H1 (cell line): ENCODE measurements at regions not wholly inside any gene's neighbourhood (a gene's known extent, or its start where the extent isn't known, plus 50 kb on each side); places are given as distances from the start of the nearest gene placed in this dataset.

Source experiments
- CTCF ChIA-PET: fragments of 300-600 bp; sonication (Branson Sonifier 250); formaldehyde crosslinking; loops from one replicate; lab custom pipeline; 2021; ENCODE audit not compliant: partially characterized antibody; lab: Charles Lee
- POLR2A ChIA-PET: fragments of 300-600 bp; sonication (Branson Sonifier 250); formaldehyde crosslinking; loops from one replicate; lab custom pipeline; 2021; ENCODE audit warnings: inconsistent platforms; ENCODE audit not compliant: partially characterized antibody; lab: Charles Lee
- DNase-seq, 2 experiments: peaks; one replicate each; pipeline versions ENCODE4 v3.0.0 to v3.0.0-alpha.2; 2010 to 2022; ENCODE audit warnings: low spot score in 2 of 2, low read depth in 1 of 2, mixed read lengths in 1 of 2
- FAIRE-seq: peaks from 2 replicates; lab custom pipeline; 2011; peaks lifted over from hg19 to GRCh38; lab: Jason Lieb, UNC
- H2AFZ ChIP-seq: 2 replicates; pipeline ENCODE4 v1.8.1; 2012; ENCODE audit warnings: low read length, inconsistent platforms
- H2AK5ac ChIP-seq: 2 replicates; pipeline ENCODE4 v1.6.1; 2013; ENCODE audit warnings: low read depth, low read length
- H2BK120ac ChIP-seq: replicated peaks from 2 replicates; pipeline ENCODE3; 2013; ENCODE audit warnings: low read depth, low read length, inconsistent platforms
- H2BK12ac ChIP-seq: 2 replicates; pipeline ENCODE4 v1.6.1; 2013; ENCODE audit warnings: low read depth, low read length
- H2BK15ac ChIP-seq: 2 replicates; pipeline ENCODE4 v1.6.1; 2013; ENCODE audit warnings: low read length
- H2BK20ac ChIP-seq: 2 replicates; pipeline ENCODE4 v1.6.1; 2013; ENCODE audit warnings: low read length
- H2BK5ac ChIP-seq: 2 replicates; pipeline ENCODE4 v1.6.1; 2013; ENCODE audit warnings: low read depth, low read length
- H3K14ac ChIP-seq: 2 replicates; pipeline ENCODE4 v1.6.1; 2013; ENCODE audit warnings: inconsistent platforms; ENCODE audit not compliant: insufficient read length
- H3K18ac ChIP-seq: 2 replicates; pipeline ENCODE4 v1.6.1; 2013; ENCODE audit warnings: low read length; ENCODE audit errors: extremely low read depth
- H3K23ac ChIP-seq: 2 replicates; pipeline ENCODE4 v1.6.1; 2013; ENCODE audit warnings: inconsistent platforms; ENCODE audit not compliant: insufficient read length
- H3K23me2 ChIP-seq: 2 replicates; pipeline ENCODE4 v1.6.1; 2013; ENCODE audit warnings: low read depth, low read length
- H3K27ac ChIP-seq: 2 replicates; pipeline ENCODE4 v1.6.1; 2011; ENCODE audit warnings: low read depth, low read length, inconsistent platforms
- H3K27me3 ChIP-seq, 4 experiments: replicated peaks in 1 of 4; 1 replicate in 1 of 4; 2 replicates in 3 of 4; pipeline versions ENCODE4 v1.6.1 to v1.8.1; 2011 to 2013; ENCODE audit warnings: low read length in 3 of 4, mild to moderate bottlenecking in 3 of 4, inconsistent platforms in 2 of 4, mixed read lengths in 2 of 4, moderate library complexity in 1 of 4; ENCODE audit not compliant: control insufficient read depth in 3 of 4, insufficient read depth in 3 of 4; ENCODE audit errors: extremely low read depth in 1 of 4
- H3K36me3 ChIP-seq, 4 experiments: 2 replicates each; pipeline versions ENCODE4 v1.6.1 to v1.8.1; 2011 to 2013; ENCODE audit warnings: mild to moderate bottlenecking in 4 of 4, low read length in 3 of 4, moderate library complexity in 2 of 4, control low read depth in 1 of 4, inconsistent platforms in 1 of 4; ENCODE audit not compliant: insufficient read depth in 4 of 4, control insufficient read depth in 2 of 4
- H3K4ac ChIP-seq: replicated peaks from 2 replicates; pipeline ENCODE3; 2013; ENCODE audit warnings: low read length, low read depth, mixed read lengths, inconsistent platforms; ENCODE audit not compliant: insufficient read length
- H3K4me1 ChIP-seq, 4 experiments: replicated peaks in 1 of 4; 1 replicate in 1 of 4; 2 replicates in 3 of 4; pipeline versions ENCODE4 v1.6.1 to v1.8.1; 2011 to 2013; ENCODE audit warnings: low read length in 3 of 4, inconsistent platforms in 2 of 4, mixed read lengths in 1 of 4; ENCODE audit not compliant: insufficient read depth in 4 of 4, control insufficient read depth in 3 of 4
- H3K4me2 ChIP-seq, 2 experiments: 2 replicates each; pipeline versions ENCODE4 v1.6.1 to v1.8.1; 2011 to 2013; ENCODE audit warnings: low read depth in 2 of 2, low read length in 2 of 2, control low read depth in 1 of 2, inconsistent platforms in 1 of 2, mild to moderate bottlenecking in 1 of 2; ENCODE audit not compliant: insufficient read depth in 1 of 2
- H3K4me3 ChIP-seq, 4 experiments: fragments of 200-600, 300-600 bp in 1 of 4; sonication (generic), shearing (Covaris generic), sonication (Bioruptor Twin) in 1 of 4; 2 replicates each; pipeline versions ENCODE4 v1.5.1 to v1.8.1; 2011 to 2016; ENCODE audit warnings: low read length in 4 of 4, low read depth in 3 of 4, control low read depth in 2 of 4, inconsistent platforms in 2 of 4, mild to moderate bottlenecking in 2 of 4, mixed read lengths in 1 of 4, moderate library complexity in 1 of 4; ENCODE audit not compliant: insufficient read depth in 2 of 4; ENCODE audit errors: extremely low read depth in 1 of 4
- H3K56ac ChIP-seq: replicated peaks from 2 replicates; pipeline ENCODE3; 2013; ENCODE audit warnings: low read depth, mild to moderate bottlenecking, mixed read lengths, low read length, inconsistent platforms; ENCODE audit not compliant: insufficient read length
- H3K79me1 ChIP-seq: 2 replicates; pipeline ENCODE4 v1.6.1; 2013; ENCODE audit warnings: low read depth, low read length, control low read depth
- H3K79me2 ChIP-seq, 2 experiments: 2 replicates each; pipeline versions ENCODE4 v1.6.1 to v1.8.1; 2012 to 2013; ENCODE audit warnings: low read length in 2 of 2, mild to moderate bottlenecking in 2 of 2, inconsistent platforms in 1 of 2; ENCODE audit not compliant: insufficient read depth in 2 of 2, control insufficient read depth in 1 of 2
- H3K9ac ChIP-seq, 4 experiments: replicated peaks in 1 of 4; 1 replicate in 1 of 4; 2 replicates in 3 of 4; pipeline versions ENCODE4 v1.6.1 to v1.8.1; 2011 to 2013; ENCODE audit warnings: low read depth in 3 of 4, low read length in 3 of 4, control low read depth in 2 of 4, mild to moderate bottlenecking in 2 of 4, moderate library complexity in 2 of 4, inconsistent platforms in 1 of 4; ENCODE audit errors: extremely low read depth in 1 of 4
- H3K9me3 ChIP-seq, 2 experiments: 2 replicates each; pipeline versions ENCODE4 v1.6.1 to v1.8.1; 2012 to 2013; ENCODE audit warnings: mild to moderate bottlenecking in 2 of 2, moderate library complexity in 2 of 2, control low read depth in 1 of 2, inconsistent platforms in 1 of 2, low read depth in 1 of 2, low read length in 1 of 2, mixed read lengths in 1 of 2; ENCODE audit not compliant: insufficient read depth in 2 of 2
- H4K20me1 ChIP-seq, 2 experiments: replicated peaks in 1 of 2; 2 replicates each; pipeline versions ENCODE3 to v1.8.1; 2011 to 2013; ENCODE audit warnings: inconsistent platforms in 2 of 2, low read length in 2 of 2, mild to moderate bottlenecking in 1 of 2; ENCODE audit not compliant: insufficient read depth in 2 of 2, control insufficient read depth in 1 of 2
- H4K5ac ChIP-seq: 2 replicates; pipeline ENCODE4 v1.6.1; 2013; ENCODE audit warnings: low read length, low read depth, mixed read lengths, inconsistent platforms; ENCODE audit not compliant: insufficient read length
- H4K8ac ChIP-seq: 2 replicates; pipeline ENCODE4 v1.8.0; 2013; ENCODE audit warnings: mild to moderate bottlenecking, moderate library complexity, low read length, inconsistent platforms; ENCODE audit not compliant: insufficient read depth; ENCODE audit errors: extremely low read depth
- H4K91ac ChIP-seq: replicated peaks from 2 replicates; pipeline ENCODE3; 2013; ENCODE audit warnings: low read length, mixed read lengths, inconsistent platforms; ENCODE audit not compliant: insufficient read length
- CEBPB ChIP-seq: IDR thresholded peaks from 2 replicates; pipeline ENCODE4 v1.6.1; 2012; ENCODE audit warnings: low read depth, low read length
- FOSL1 ChIP-seq: IDR thresholded peaks from 2 replicates; pipeline ENCODE4 v1.6.1; 2011; ENCODE audit warnings: mild to moderate bottlenecking, low read depth, low read length, moderate library complexity; ENCODE audit not compliant: insufficient read depth
- KDM5A ChIP-seq: fragments of 200-600 bp; IDR thresholded peaks from 2 replicates; pipeline ENCODE4 v1.7.1; 2012; ENCODE audit warnings: mild to moderate bottlenecking, low read length, inconsistent platforms, mixed read lengths
- NANOG ChIP-seq: IDR thresholded peaks from 2 replicates; pipeline ENCODE4 v1.6.1; 2011; ENCODE audit warnings: low read length, low read depth, mild to moderate bottlenecking, inconsistent platforms; ENCODE audit not compliant: insufficient read depth, poor library complexity, severe bottlenecking
- PHF8 ChIP-seq: fragments of 200-600 bp; sonication (generic); conservative IDR thresholded peaks from 2 replicates; pipeline ENCODE4 v1.7.1; 2012; ENCODE audit warnings: low read depth, mild to moderate bottlenecking, inconsistent platforms, low read length, moderate library complexity
- POU5F1 ChIP-seq: IDR thresholded peaks from 2 replicates; pipeline ENCODE4 v1.6.1; 2011; ENCODE audit warnings: low read depth, mild to moderate bottlenecking, low read length, moderate library complexity
- RNF2 ChIP-seq: fragments of 200-900, 300-1000 bp; sonication (generic); IDR thresholded peaks from 2 replicates; pipeline ENCODE4 v1.7.1; 2016; ENCODE audit warnings: borderline replicate concordance, low read depth, mild to moderate bottlenecking, antibody characterized with exemption, low read length; ENCODE audit not compliant: poor library complexity, severe bottlenecking; ENCODE audit errors: missing control alignments
- RXRA ChIP-seq: IDR thresholded peaks from 2 replicates; pipeline ENCODE4 v1.6.1; 2011; ENCODE audit warnings: low read depth, mild to moderate bottlenecking, low read length, moderate library complexity; ENCODE audit not compliant: insufficient read depth
- SAP30 ChIP-seq: fragments of 300-600 bp; sonication (generic); IDR thresholded peaks from 2 replicates; pipeline ENCODE4 v1.7.1; 2012; ENCODE audit warnings: low read length, moderate library complexity, mild to moderate bottlenecking, inconsistent platforms; ENCODE audit not compliant: insufficient read depth, insufficient replicate concordance
- SP4 ChIP-seq: IDR thresholded peaks from 2 replicates; pipeline ENCODE4 v1.6.1; 2012; ENCODE audit warnings: low read length, inconsistent platforms
- TAF1 ChIP-seq: IDR thresholded peaks from 2 replicates; pipeline ENCODE4 v1.6.1; 2011; ENCODE audit warnings: mild to moderate bottlenecking, low read depth, low read length
- TAF7 ChIP-seq: optimal IDR thresholded peaks from 2 replicates; pipeline ENCODE3; 2011; ENCODE audit warnings: low read depth, mild to moderate bottlenecking, inconsistent platforms, low read length, moderate library complexity, borderline replicate concordance
- WGBS, 2 experiments: shearing (Covaris generic) in 1 of 2; methylation state at CpG; one replicate each; pipeline versions ENCODE4 v1.1.6 to v1.1.7; 2013 to 2015; ENCODE audit warnings: low lambda C conversion rate in 2 of 2, mixed read lengths in 2 of 2, inconsistent platforms in 1 of 2, low coverage in 1 of 2, missing lambda C conversion rate in 1 of 2; ENCODE audit not compliant: insufficient replicate concordance in 2 of 2, insufficient coverage in 1 of 2, insufficient read length in 1 of 2; ENCODE audit errors: extremely low coverage in 1 of 2, missing lambda C conversion rate in 1 of 2; 5-methylcytosine and 5-hydroxymethylcytosine counted together
- TF ChIP-seq, protein P1 (sequence below): IDR thresholded peaks from 2 replicates; pipeline ENCODE4 v1.6.1; 2012; ENCODE audit warnings: low read length, inconsistent platforms

DNA sequence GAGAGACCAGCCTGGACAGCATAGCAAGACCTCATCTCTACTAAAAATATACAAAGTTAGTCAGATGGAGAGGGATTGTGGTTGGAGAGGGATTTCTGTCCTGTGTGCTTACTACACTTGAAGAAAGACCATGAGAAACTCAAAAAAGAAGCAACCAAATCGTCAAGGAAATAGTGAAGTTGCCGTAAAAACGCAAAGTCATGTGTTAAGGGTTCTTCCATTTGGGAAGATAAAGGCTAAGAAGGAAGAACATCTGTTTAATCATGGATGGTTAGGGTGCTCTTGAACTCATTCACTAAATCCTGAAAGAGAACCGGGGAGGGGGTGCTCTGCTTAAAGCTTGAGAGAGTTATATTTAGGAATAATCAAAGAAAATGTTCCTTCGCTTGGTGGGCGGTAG, 59.8 kb upstream of the KDM7A start:
- 99% methylated on average over 6 of the region's 6 CpGs; no CpG with 5 or more reads in 1 of the 2 experiments for WGBS, 2 experiments
- Histone ChIP-seq H3K36me3 (no peaks in the 10 kb centered on the region), H4K5ac (no peak overlapping the region), H3K14ac (no peak overlapping the region), H2BK12ac (no peak overlapping the region), H3K27me3 (no peaks in the 10 kb centered on the region), H3K4me2 (no peak overlapping the region), H4K20me1 (no peaks in the 10 kb centered on the region), H3K9me3 (no peaks in the 10 kb centered on the region), H4K91ac (no peak overlapping the region), H3K4me3 (no peak overlapping the region), H3K79me1 (no peaks in the 10 kb centered on the region), H3K79me2 (no peaks in the 10 kb centered on the region), H3K18ac (no peak overlapping the region), H3K27ac (no peak overlapping the region), H3K4me1 (peaks cover 5 to 6% (median 5%) of the 10 kb centered on the region in 4 experiments; a peak in 6 of 7 replicates), H2BK5ac (no peak overlapping the region), H4K8ac (no peak overlapping the region), H2BK20ac (no peak overlapping the region), H3K56ac (no peak overlapping the region), H2BK120ac (no peak overlapping the region), H3K23ac (no peak overlapping the region), H2AFZ (no peak overlapping the region), H3K4ac (no peak overlapping the region), H2BK15ac (no peak overlapping the region), H2AK5ac (no peak overlapping the region), H3K23me2 (peaks cover under 1% of the 10 kb centered on the region; the same call in 1 of the 2 replicates), H3K9ac (no peak overlapping the region)
- ChIA-PET CTCF (no interaction called here), POLR2A (no interaction called here)
- no peak for DNase-seq
- no peak for FAIRE-seq
- TF ChIP-seq FOSL1 (no peak), SP4 (no peak), RNF2 (no peak), TAF7 (no peak), KDM5A (no peak), NANOG (no peak), CEBPB (no peak), PHF8 (no peak), SAP30 (no peak), RXRA (no peak), POU5F1 (no peak), TAF1 (no peak)
- TF ChIP-seq, protein P1, sequence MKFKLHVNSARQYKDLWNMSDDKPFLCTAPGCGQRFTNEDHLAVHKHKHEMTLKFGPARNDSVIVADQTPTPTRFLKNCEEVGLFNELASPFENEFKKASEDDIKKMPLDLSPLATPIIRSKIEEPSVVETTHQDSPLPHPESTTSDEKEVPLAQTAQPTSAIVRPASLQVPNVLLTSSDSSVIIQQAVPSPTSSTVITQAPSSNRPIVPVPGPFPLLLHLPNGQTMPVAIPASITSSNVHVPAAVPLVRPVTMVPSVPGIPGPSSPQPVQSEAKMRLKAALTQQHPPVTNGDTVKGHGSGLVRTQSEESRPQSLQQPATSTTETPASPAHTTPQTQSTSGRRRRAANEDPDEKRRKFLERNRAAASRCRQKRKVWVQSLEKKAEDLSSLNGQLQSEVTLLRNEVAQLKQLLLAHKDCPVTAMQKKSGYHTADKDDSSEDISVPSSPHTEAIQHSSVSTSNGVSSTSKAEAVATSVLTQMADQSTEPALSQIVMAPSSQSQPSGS, result no peak
